Mucosa of rectum (tissue), 2 donors: ENCODE measurements at regions not wholly inside any gene's neighbourhood (a gene's known extent, or its start where the extent isn't known, plus 50 kb on each side); places are given as distances from the start of the nearest gene placed in this dataset.

Experiments used
- H3K27ac ChIP-seq, 2 donors: one replicate each; pipeline ENCODE4 v1.7.0; 2013; ENCODE audit warnings: inconsistent platforms in 2 of 2, low read depth in 2 of 2, low read length in 2 of 2
- H3K27me3 ChIP-seq, 2 donors: one replicate each; pipeline ENCODE4 v1.7.0; 2013; ENCODE audit warnings: low read length in 2 of 2; ENCODE audit not compliant: control insufficient read depth in 2 of 2, insufficient read depth in 2 of 2
- H3K36me3 ChIP-seq, 2 donors: one replicate each; pipeline ENCODE4 v1.7.0; 2013; ENCODE audit warnings: low read length in 2 of 2; ENCODE audit not compliant: control insufficient read depth in 2 of 2, insufficient read depth in 2 of 2
- H3K4me1 ChIP-seq, 2 donors: one replicate each; pipeline ENCODE4 v1.7.0; 2013; ENCODE audit warnings: low read length in 2 of 2, mild to moderate bottlenecking in 1 of 2; ENCODE audit not compliant: control insufficient read depth in 2 of 2, insufficient read depth in 2 of 2
- H3K4me3 ChIP-seq, 2 donors: one replicate each; pipeline ENCODE4 v1.7.0; 2013; ENCODE audit warnings: low read length in 2 of 2
- H3K9ac ChIP-seq, 2 donors: one replicate each; pipeline ENCODE4 v1.7.0; 2013; ENCODE audit warnings: low read length in 2 of 2, low read depth in 1 of 2, mild to moderate bottlenecking in 1 of 2
- H3K9me3 ChIP-seq, 2 donors: one replicate each; pipeline ENCODE4 v1.7.0; 2013; ENCODE audit warnings: low read length in 2 of 2; ENCODE audit not compliant: control insufficient read depth in 2 of 2
- donor health status: healthy.
- donor health status: Normal muscosa, but diverticular disease.

DNA sequence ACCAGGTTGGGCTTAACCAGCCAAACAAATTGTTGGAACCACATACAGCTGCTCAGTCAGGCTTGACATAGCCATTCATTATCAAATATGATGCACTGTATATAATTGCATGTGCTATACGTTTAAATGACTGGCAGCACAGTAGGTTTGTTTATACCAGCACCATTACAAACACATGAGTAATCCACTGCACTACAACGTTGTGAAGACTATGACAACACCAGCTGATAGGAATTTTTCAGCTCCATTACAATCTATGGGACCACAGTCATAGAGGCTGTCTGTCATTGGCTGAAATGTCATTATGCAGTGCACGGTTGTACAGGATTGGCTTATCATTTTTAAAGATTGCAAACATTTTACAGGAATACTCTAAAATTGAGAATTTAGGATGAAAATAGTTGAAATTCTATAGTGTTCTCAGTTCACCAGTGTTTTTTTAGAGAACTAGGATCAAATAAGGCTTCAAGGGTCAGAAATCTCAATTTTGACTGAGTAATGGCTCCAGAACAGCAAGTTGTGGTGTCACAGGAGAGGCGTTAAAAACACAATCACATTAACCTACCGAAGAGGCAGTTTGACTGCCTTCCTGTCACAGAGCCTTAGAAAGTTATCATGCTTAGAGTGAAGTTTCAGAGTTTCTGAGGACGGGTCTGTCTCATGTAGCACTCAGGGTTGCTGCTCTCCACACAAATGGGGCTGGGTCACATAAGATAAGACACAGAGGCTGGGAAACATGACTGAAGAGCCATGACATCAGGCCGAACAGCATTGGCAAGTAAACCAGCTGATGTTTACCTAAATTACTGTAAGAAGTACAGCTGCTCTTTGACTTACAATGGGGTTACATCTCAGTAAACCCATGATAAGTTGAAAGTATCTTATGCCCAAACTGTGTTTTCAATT, 60.7 kb upstream of the SMLR1 start:
- Histone ChIP-seq H3K27ac (no peak overlapping the region), H3K9ac (no peak overlapping the region)

DNA sequence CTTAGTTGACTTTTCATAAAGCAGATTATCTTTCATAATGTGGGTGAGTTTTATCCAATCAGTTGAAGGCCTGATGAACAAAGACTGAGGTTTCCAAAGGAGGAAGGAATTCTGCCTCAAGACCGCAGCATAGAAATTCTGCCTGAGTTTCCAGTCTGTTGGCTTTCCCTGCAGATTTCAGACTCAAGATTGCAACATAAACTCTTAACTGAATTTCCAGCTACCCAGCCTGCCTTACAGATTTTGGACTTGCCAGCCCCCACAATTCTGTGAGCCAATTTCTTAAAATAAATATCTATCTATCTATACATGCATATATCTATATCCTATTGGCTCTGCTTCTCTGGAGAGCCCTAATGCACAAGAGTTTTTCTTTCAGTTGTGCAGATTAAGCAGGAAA, 57.3 kb upstream of the SMLR1 start:
- H3K36me3 ChIP-seq, result no peaks in the 10 kb centered on the region
- H3K27me3 ChIP-seq, result no peaks in the 10 kb centered on the region
- H3K27ac ChIP-seq, result no peak overlapping the region
- H3K4me3 ChIP-seq, result no peak overlapping the region
- no peak overlapping the region for H3K9ac ChIP-seq
- H3K4me1 ChIP-seq, result no peaks in the 10 kb centered on the region
- H3K9me3 ChIP-seq, result no peaks in the 10 kb centered on the region

More for the DNA sequence above, 60.7 kb upstream of the SMLR1 start:
- no peaks in the 10 kb centered on the region for H3K4me1 ChIP-seq
- no peaks in the 10 kb centered on the region for H3K27me3 ChIP-seq
- no peaks in the 10 kb centered on the region for H3K9me3 ChIP-seq
- no peak overlapping the region for H3K4me3 ChIP-seq
- H3K36me3 ChIP-seq, result no peaks in the 10 kb centered on the region

DNA sequence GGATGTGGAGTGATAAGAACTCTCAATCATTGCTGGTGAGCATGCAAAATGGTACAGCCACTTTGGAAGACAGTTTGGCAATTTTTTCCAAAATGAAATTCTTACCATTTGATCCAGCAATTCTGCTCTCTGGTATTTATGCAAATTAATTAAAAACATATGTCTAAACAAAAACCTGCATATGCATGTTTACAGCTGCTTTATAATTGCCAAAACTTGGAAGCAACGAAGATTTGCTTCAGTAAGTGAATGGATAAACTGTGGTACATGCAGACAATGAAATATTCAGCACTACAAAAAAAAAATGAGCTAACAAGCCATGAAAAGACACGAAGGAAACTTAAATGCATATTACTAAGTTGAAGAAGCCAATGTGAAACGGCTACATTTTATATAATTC, 55.5 kb upstream of the SMLR1 start:
- H3K9me3 ChIP-seq, result no peaks in the 10 kb centered on the region
- H3K4me1 ChIP-seq, result no peaks in the 10 kb centered on the region
- H3K27ac ChIP-seq, result no peak overlapping the region
- no peak overlapping the region for H3K9ac ChIP-seq
- H3K27me3 ChIP-seq, result no peaks in the 10 kb centered on the region
- H3K4me3 ChIP-seq, result no peak overlapping the region
- no peaks in the 10 kb centered on the region for H3K36me3 ChIP-seq

DNA sequence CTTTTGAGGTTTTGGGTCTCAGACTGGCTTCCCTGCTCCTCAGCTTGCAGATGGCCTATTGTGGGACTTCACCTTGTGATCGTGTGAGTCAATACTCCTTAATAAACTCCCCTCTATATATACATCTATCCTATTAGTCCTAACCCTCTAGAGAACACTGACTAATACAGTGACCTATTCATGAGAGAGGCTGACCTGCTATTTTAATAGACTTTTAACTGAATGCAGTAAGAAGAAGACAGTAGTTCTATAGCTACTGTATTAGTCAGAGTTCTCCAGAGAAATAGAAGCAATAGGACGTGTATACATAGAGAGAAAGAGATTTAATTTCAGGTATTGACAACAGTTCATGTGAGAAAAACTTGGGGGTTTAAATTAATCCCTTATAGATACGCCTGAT, 53.3 kb upstream of the SMLR1 start:
- H3K9me3 ChIP-seq, result no peaks in the 10 kb centered on the region
- no peak overlapping the region for H3K9ac ChIP-seq
- no peak overlapping the region for H3K4me3 ChIP-seq
- no peaks in the 10 kb centered on the region for H3K4me1 ChIP-seq
- H3K27me3 ChIP-seq, result no peaks in the 10 kb centered on the region
- no peaks in the 10 kb centered on the region for H3K36me3 ChIP-seq
- H3K27ac ChIP-seq, result no peak overlapping the region

DNA sequence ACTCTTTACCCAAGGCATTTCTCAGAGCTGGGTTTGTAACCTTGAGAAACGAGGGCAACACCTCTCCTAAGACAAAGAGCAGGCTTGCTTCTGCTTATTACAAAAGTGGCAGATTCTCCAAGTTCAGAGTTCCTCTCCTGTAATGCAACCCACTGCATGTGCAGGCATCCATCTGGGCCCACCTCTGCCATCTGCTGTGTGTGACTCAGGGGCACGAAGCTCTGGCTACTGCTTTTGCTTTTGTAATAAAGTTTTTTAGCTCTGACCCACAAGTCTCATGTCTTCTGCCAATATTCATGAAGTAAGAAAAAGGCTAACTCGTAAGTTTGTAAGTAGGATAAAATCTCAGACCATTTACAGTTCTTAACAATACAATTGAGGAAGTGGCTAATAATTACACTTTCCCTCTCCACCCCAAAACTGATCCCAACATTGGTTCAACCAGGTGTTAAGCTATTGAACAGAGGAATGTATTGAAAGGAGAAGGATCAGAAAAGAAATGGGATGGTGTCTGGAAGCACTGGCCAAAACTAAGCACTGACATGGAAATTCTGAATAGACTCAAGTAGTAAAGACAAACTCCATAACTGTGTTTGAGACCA, 51.7 kb upstream of the SMLR1 start:
- Histone ChIP-seq H3K36me3 (no peaks in the 10 kb centered on the region), H3K27ac (no peak overlapping the region), H3K9ac (no peak overlapping the region), H3K4me1 (no peaks in the 10 kb centered on the region), H3K27me3 (no peaks in the 10 kb centered on the region), H3K9me3 (no peaks in the 10 kb centered on the region), H3K4me3 (no peak overlapping the region)

DNA sequence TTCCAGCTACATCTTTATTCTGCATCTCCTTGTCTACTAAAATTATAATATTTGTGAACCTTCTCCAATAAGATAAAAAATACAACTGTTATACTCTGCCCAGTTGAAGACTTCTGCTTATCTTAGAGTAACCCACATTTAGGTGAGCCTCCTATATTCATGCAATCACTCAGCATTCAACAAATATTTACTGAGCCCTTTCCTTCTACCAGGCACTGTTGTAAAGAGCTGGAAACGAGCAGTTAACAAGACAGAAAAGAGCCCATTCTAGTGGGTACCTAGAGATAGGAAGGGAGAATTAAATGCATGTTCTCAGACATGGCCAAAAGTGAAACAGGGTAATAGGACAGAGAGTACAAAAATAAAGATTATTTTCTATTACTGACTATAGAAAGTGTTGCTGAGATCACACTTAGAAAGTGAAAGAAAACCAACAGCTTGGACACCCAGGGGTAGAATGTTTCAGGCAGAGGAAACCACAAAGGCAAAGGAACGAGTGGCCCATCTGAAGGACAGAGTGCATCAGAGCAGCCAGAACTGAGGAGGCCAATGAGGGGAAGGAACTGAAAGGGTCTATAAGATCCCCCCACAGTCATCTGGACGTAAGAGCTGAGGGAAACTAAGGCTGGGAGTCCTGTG, 50.8 kb upstream of the SMLR1 start:
- no peak overlapping the region for H3K9ac ChIP-seq
- no peaks in the 10 kb centered on the region for H3K27me3 ChIP-seq
- no peak overlapping the region for H3K27ac ChIP-seq
- H3K4me1 ChIP-seq, result no peaks in the 10 kb centered on the region
- no peaks in the 10 kb centered on the region for H3K9me3 ChIP-seq
- no peaks in the 10 kb centered on the region for H3K36me3 ChIP-seq
- no peak overlapping the region for H3K4me3 ChIP-seq
